Endothelial cell of umbilical vein (primary cell): ENCODE measurements at regions not wholly inside any gene's neighbourhood (a gene's known extent, or its start where the extent isn't known, plus 50 kb on each side); places are given as distances from the start of the nearest gene placed in this dataset.

Experiments used
- BruUV-seq: library from RNA; stranded (reverse); fragments of 400-500 nt; replicated peaks from 2 replicates; lab custom pipeline; 2021; lab: Mats Ljungman, UMichigan
- CTCF ChIA-PET: fragments of 300-600, 350-600 bp; sonication (Branson Sonifier 250); formaldehyde crosslinking; loops from one replicate; lab custom pipeline; 2021; ENCODE audit warnings: antibody characterized with exemption, inconsistent platforms; lab: Charles Lee
- POLR2A ChIA-PET: fragments of 300-600, 350-600 bp; sonication (Branson Sonifier 250); formaldehyde crosslinking; loops from one replicate; lab custom pipeline; 2021; ENCODE audit warnings: antibody characterized with exemption, inconsistent platforms; lab: Charles Lee
- DNase-seq: peaks from one replicate; pipeline ENCODE4 v3.0.0-alpha.2; 2011; ENCODE audit warnings: low read depth, low spot score
- FAIRE-seq: peaks from 2 replicates; lab custom pipeline; 2011; peaks lifted over from hg19 to GRCh38; lab: Jason Lieb, UNC
- H2AFZ ChIP-seq: 2 replicates; pipeline ENCODE4 v1.6.0; 2012; ENCODE audit warnings: low read depth, low read length, control low read depth, inconsistent platforms
- H3K27ac ChIP-seq: 2 replicates; pipeline ENCODE4 v1.5.1; 2011; ENCODE audit warnings: low read depth, mild to moderate bottlenecking, control low read depth, low read length, moderate library complexity; ENCODE audit not compliant: insufficient read depth
- H3K27me3 ChIP-seq, 2 experiments: 2 replicates each; pipeline versions ENCODE4 v1.6.0 to v1.6.1; 2011; ENCODE audit warnings: low read length in 2 of 2, mixed read lengths in 1 of 2; ENCODE audit not compliant: control insufficient read depth in 2 of 2, insufficient read depth in 2 of 2
- H3K36me3 ChIP-seq, 2 experiments: 2 replicates in 1 of 2; 3 replicates in 1 of 2; pipeline ENCODE4 v1.5.1; 2011; ENCODE audit warnings: low read length in 2 of 2, mild to moderate bottlenecking in 1 of 2, moderate library complexity in 1 of 2; ENCODE audit not compliant: control insufficient read depth in 2 of 2, insufficient read depth in 2 of 2; ENCODE audit errors: extremely low read depth in 1 of 2
- H3K4me1 ChIP-seq: 3 replicates; pipeline ENCODE4 v1.5.1; 2011; ENCODE audit warnings: mild to moderate bottlenecking, low read length; ENCODE audit not compliant: control insufficient read depth, insufficient read depth; ENCODE audit errors: extremely low read depth
- H3K4me2 ChIP-seq: 2 replicates; pipeline ENCODE4 v1.6.1; 2011; ENCODE audit warnings: low read length, control low read depth, mixed read lengths; ENCODE audit not compliant: insufficient read depth
- H3K4me3 ChIP-seq, 3 experiments: fragments of 200-600 bp in 1 of 3; sonication (generic), shearing (Covaris generic) in 1 of 3; replicated peaks in 1 of 3; 2 replicates each; pipeline ENCODE4 v1.5.1; 2011 to 2016; ENCODE audit warnings: control low read depth in 3 of 3, low read length in 3 of 3, mild to moderate bottlenecking in 2 of 3, inconsistent platforms in 1 of 3, low read depth in 1 of 3, moderate library complexity in 1 of 3; ENCODE audit not compliant: insufficient read depth in 1 of 3
- H3K79me2 ChIP-seq: 2 replicates; pipeline ENCODE4 v1.6.0; 2012; ENCODE audit warnings: low read length, inconsistent platforms; ENCODE audit not compliant: control insufficient read depth, insufficient read depth
- H3K9ac ChIP-seq: replicated peaks from 2 replicates; pipeline ENCODE3; 2011; ENCODE audit warnings: low read length, control low read depth; ENCODE audit not compliant: insufficient read depth; ENCODE audit errors: extremely low read depth
- H3K9me1 ChIP-seq: replicated peaks from 3 replicates; pipeline ENCODE4 v1.6.0; 2011; ENCODE audit warnings: mild to moderate bottlenecking, low read length; ENCODE audit not compliant: control insufficient read depth, insufficient read depth; ENCODE audit errors: extremely low read depth
- H3K9me3 ChIP-seq: replicated peaks from 2 replicates; pipeline ENCODE4 v1.5.1; 2012; ENCODE audit warnings: low read length, inconsistent platforms; ENCODE audit not compliant: control insufficient read depth, insufficient read depth
- H4K20me1 ChIP-seq: replicated peaks from 2 replicates; pipeline ENCODE3; 2011; ENCODE audit warnings: mild to moderate bottlenecking, low read length; ENCODE audit not compliant: control insufficient read depth, insufficient read depth; ENCODE audit errors: extremely low read depth
- EZH2 ChIP-seq: IDR thresholded peaks from 2 replicates; pipeline ENCODE4 v1.6.1; 2012; ENCODE audit warnings: borderline replicate concordance, low read depth, mild to moderate bottlenecking, moderate library complexity, low read length, inconsistent platforms; ENCODE audit not compliant: severe bottlenecking
- FOS ChIP-seq: IDR thresholded peaks from 2 replicates; pipeline ENCODE4 v1.6.1; 2011; ENCODE audit warnings: mild to moderate bottlenecking, low read length, moderate library complexity, borderline replicate concordance; ENCODE audit not compliant: insufficient read depth
- GATA2 ChIP-seq: IDR thresholded peaks from 2 replicates; pipeline ENCODE4 v1.7.0; 2011; ENCODE audit warnings: low read depth, mild to moderate bottlenecking, moderate library complexity, mixed read lengths, low read length; ENCODE audit not compliant: insufficient read length, insufficient read depth
- JUN ChIP-seq: IDR thresholded peaks from 2 replicates; pipeline ENCODE4 v1.6.1; 2011; ENCODE audit warnings: borderline replicate concordance, low read depth; ENCODE audit not compliant: insufficient read length, insufficient read depth
- MAX ChIP-seq: IDR thresholded peaks from 2 replicates; pipeline ENCODE4 v1.6.1; 2011; ENCODE audit not compliant: insufficient read depth, insufficient read length
- POLR2AphosphoS5 ChIP-seq: IDR thresholded peaks from 2 replicates; pipeline ENCODE4 v1.6.1; 2012; ENCODE audit warnings: low read depth, mild to moderate bottlenecking, control low read depth, low read length, moderate library complexity; ENCODE audit not compliant: insufficient read depth
- dilution Hi-C: fragments of 300-500 bp; cut with MboI; formaldehyde crosslinking; loops from one replicate; pipeline ENCODE4 v1.15.0; 2019; ENCODE audit warnings: low sequenced_read_pairs; ENCODE audit not compliant: extremely low pct_ligation_motif_present
- intact Hi-C: fragments of 100-400 bp; cut with micrococcal nuclease; formaldehyde crosslinking; loops from one replicate; pipeline ENCODE4 v1.10.0; 2022
- TF ChIP-seq, protein P1 (sequence below), 2 donors: IDR thresholded peaks; 1 replicate in 1 of 2; 2 replicates in 1 of 2; pipeline ENCODE4 v1.5.1; 2011; ENCODE audit warnings: low read length in 2 of 2, mild to moderate bottlenecking in 2 of 2, moderate library complexity in 2 of 2, control low read depth in 1 of 2, inconsistent platforms in 1 of 2, low read depth in 1 of 2; ENCODE audit not compliant: insufficient read depth in 1 of 2; ENCODE audit errors: extremely low read depth in 1 of 2

DNA sequence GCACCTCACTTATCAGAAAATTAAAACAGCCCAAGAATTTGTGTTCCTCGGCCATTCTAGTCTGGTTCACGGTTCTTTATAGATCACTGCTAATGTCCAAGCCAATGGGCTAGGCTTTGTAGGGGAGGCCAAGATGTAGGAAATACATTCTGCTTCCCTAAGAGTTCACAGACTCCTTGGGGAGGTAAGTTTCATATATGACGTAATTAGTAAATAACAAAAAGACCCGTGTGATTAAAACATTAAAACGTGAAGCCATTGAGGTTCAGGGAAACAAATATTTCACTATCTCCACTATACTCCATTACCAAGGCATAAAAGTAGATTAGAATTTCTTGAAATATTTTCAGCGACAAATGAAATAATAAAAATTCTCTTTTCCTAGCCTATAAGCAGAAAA lies 272.5 kb upstream of the KLHL29 start:
- no peak overlapping the region for H2AFZ ChIP-seq
- no peaks in the 10 kb centered on the region for H3K36me3 ChIP-seq
- no peaks in the 10 kb centered on the region for H3K79me2 ChIP-seq
- no peak overlapping the region for H3K4me2 ChIP-seq
- peaks cover 4% of the 10 kb centered on the region for H3K9me3 ChIP-seq
- TF ChIP-seq GATA2, result no peak
- no peak for TF ChIP-seq FOS
- TF ChIP-seq EZH2, result no peak
- TF ChIP-seq MAX, result no peak
- no peak for TF ChIP-seq JUN
- TF ChIP-seq, protein P1, sequence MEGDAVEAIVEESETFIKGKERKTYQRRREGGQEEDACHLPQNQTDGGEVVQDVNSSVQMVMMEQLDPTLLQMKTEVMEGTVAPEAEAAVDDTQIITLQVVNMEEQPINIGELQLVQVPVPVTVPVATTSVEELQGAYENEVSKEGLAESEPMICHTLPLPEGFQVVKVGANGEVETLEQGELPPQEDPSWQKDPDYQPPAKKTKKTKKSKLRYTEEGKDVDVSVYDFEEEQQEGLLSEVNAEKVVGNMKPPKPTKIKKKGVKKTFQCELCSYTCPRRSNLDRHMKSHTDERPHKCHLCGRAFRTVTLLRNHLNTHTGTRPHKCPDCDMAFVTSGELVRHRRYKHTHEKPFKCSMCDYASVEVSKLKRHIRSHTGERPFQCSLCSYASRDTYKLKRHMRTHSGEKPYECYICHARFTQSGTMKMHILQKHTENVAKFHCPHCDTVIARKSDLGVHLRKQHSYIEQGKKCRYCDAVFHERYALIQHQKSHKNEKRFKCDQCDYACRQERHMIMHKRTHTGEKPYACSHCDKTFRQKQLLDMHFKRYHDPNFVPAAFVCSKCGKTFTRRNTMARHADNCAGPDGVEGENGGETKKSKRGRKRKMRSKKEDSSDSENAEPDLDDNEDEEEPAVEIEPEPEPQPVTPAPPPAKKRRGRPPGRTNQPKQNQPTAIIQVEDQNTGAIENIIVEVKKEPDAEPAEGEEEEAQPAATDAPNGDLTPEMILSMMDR (IDR thresholded peaks at IDR 0.05; ENCODE audit: extremely low read depth in 1 of 2, insufficient read depth in 1 of 2, low read depth in 1 of 2, low read length in 2 of 2), result no peak
- no peak for TF ChIP-seq POLR2AphosphoS5
- dilution Hi-C loops, result no loop called here
- no peaks in the 10 kb centered on the region for H3K9me1 ChIP-seq
- H3K9ac ChIP-seq, result no peak overlapping the region
- no peaks in the 10 kb centered on the region for H3K27me3 ChIP-seq
- ChIA-PET CTCF (no interaction called here), POLR2A (no interaction called here)
- no peaks in the 10 kb centered on the region for H4K20me1 ChIP-seq
- intact Hi-C loops, result no loop called here
- BruUV-seq, result no TSS peak
- H3K27ac ChIP-seq, result no peak overlapping the region
- no peaks in the 10 kb centered on the region for H3K4me1 ChIP-seq
- DNase-seq, result no peak
- no peak for FAIRE-seq
- H3K4me3 ChIP-seq, result no peak overlapping the region
